Activated CD4-positive, alpha-beta memory T cell treated with anti-CD3 and anti-CD28 coated beads for 36 hours (primary cell): ENCODE measurements at regions not wholly inside any gene's neighbourhood (a gene's known extent, or its start where the extent isn't known, plus 50 kb on each side); places are given as distances from the start of the nearest gene placed in this dataset.
"Not testable (repeated sequence)": the region's sequence is repeated elsewhere in the genome, so short reads cannot be mapped to it uniquely, and the experiment has no call there.

Source experiments
- CTCF ChIA-PET: fragments of 350-600 bp; sonication (Branson Sonifier 250); formaldehyde crosslinking; loops from one replicate; lab custom pipeline; 2021; ENCODE audit warnings: antibody characterized with exemption, inconsistent platforms; lab: Charles Lee
- POLR2A ChIA-PET: fragments of 350-600 bp; sonication (Branson Sonifier 250); formaldehyde crosslinking; loops from one replicate; lab custom pipeline; 2021; ENCODE audit warnings: antibody characterized with exemption; lab: Charles Lee
- DNase-seq: peaks from one replicate; pipeline ENCODE4 v3.0.0-alpha.2; 2020
- H3K27ac Mint-ChIP-seq: one replicate; pipeline ENCODE4 v1.8.0; 2021; ENCODE audit warnings: mixed read lengths
- H3K27me3 Mint-ChIP-seq: one replicate; pipeline ENCODE4 v1.8.0; 2021; ENCODE audit warnings: mixed read lengths
- H3K36me3 Mint-ChIP-seq: one replicate; pipeline ENCODE4 v1.8.0; 2021; ENCODE audit warnings: mixed read lengths
- H3K4me1 Mint-ChIP-seq: one replicate; pipeline ENCODE4 v1.8.0; 2021; ENCODE audit warnings: low read depth, mixed read lengths
- H3K4me3 Mint-ChIP-seq: one replicate; pipeline ENCODE4 v1.8.0; 2021; ENCODE audit warnings: mild to moderate bottlenecking, mixed read lengths
- H3K9me3 Mint-ChIP-seq: one replicate; pipeline ENCODE4 v1.8.0; 2021; ENCODE audit warnings: mixed read lengths
- intact Hi-C: fragments of 100-400 bp; cut with micrococcal nuclease; formaldehyde crosslinking; loops from one replicate; pipeline ENCODE4 v1.15.1; 2023

- no peak for DNase-seq
- POLR2A ChIA-PET, result no interaction called here
- H3K4me1 Mint-ChIP-seq, result no peaks in the 10 kb centered on the region
- no peaks in the 10 kb centered on the region for H3K36me3 Mint-ChIP-seq
- H3K4me3 Mint-ChIP-seq, result no peak overlapping the region
- CTCF ChIA-PET, result no interaction called here
- no peak overlapping the region for H3K27ac Mint-ChIP-seq
- peaks cover 1% of the 10 kb centered on the region for H3K27me3 Mint-ChIP-seq
- intact Hi-C loops, result loop anchor here (5.0 kb wide), 1 partner anchor 35 kb away; no protein-coding TSS in a partner anchor
- no peaks in the 10 kb centered on the region for H3K9me3 Mint-ChIP-seq
Measured at GRCh38 chr18:22297008-22297407, 120.7 kb downstream of the CTAGE1 start.

- Mint-ChIP-seq H3K4me3 (no peak overlapping the region), H3K27me3 (peaks cover 1% of the 10 kb centered on the region), H3K27ac (no peak overlapping the region), H3K36me3 (no peaks in the 10 kb centered on the region), H3K4me1 (no peaks in the 10 kb centered on the region), H3K9me3 (no peaks in the 10 kb centered on the region)
- ChIA-PET CTCF (no interaction called here), POLR2A (no interaction called here)
- intact Hi-C loops, result loop anchor here (5.0 kb wide), 1 partner anchor 36 kb away; no protein-coding TSS in a partner anchor
- DNase-seq, result no peak
Measured at GRCh38 chr18:22296304-22296703, 121.4 kb downstream of the CTAGE1 start.

- intact Hi-C loops, result no loop called here
- Mint-ChIP-seq H3K4me3 (no peak overlapping the region), H3K27me3 (peaks cover 1% of the 10 kb centered on the region), H3K36me3 (no peaks in the 10 kb centered on the region), H3K4me1 (no peaks in the 10 kb centered on the region), H3K27ac (no peak overlapping the region), H3K9me3 (no peaks in the 10 kb centered on the region)
- CTCF ChIA-PET, result no interaction called here
- POLR2A ChIA-PET, result no interaction called here
- no peak for DNase-seq
Measured at GRCh38 chr18:22293417-22293816, 124.0 kb downstream of the GATA6 start.

GRCh38 chr18:22290004-22290403 lies 120.6 kb downstream of the GATA6 start:
- intact Hi-C loops, result no loop called here
- Mint-ChIP-seq H3K27me3 (peaks cover 1% of the 10 kb centered on the region), H3K9me3 (peaks cover 2% of the 10 kb centered on the region), H3K4me3 (no peak overlapping the region), H3K27ac (no peak overlapping the region), H3K36me3 (no peaks in the 10 kb centered on the region), H3K4me1 (peaks cover 4% of the 10 kb centered on the region)
- ChIA-PET POLR2A (no interaction called here), CTCF (no interaction called here)
- DNase-seq, result no peak

GRCh38 chr18:22286585-22286984 lies 117.2 kb downstream of the GATA6 start:
- no peaks in the 10 kb centered on the region for H3K27me3 Mint-ChIP-seq
- no peak overlapping the region for H3K27ac Mint-ChIP-seq
- intact Hi-C loops, result no loop called here
- H3K36me3 Mint-ChIP-seq, result no peaks in the 10 kb centered on the region
- H3K4me1 Mint-ChIP-seq, result peaks cover 9% of the 10 kb centered on the region
- H3K9me3 Mint-ChIP-seq, result peaks cover 2% of the 10 kb centered on the region
- POLR2A ChIA-PET, result no interaction called here
- DNase-seq, result no peak
- CTCF ChIA-PET, result no interaction called here
- H3K4me3 Mint-ChIP-seq, result no peak overlapping the region

- no peaks in the 10 kb centered on the region for H3K27me3 Mint-ChIP-seq
- POLR2A ChIA-PET, result no interaction called here
- peaks cover 2% of the 10 kb centered on the region for H3K9me3 Mint-ChIP-seq
- CTCF ChIA-PET, result no interaction called here
- intact Hi-C loops, result no loop called here
- H3K4me1 Mint-ChIP-seq, result peaks cover 9% of the 10 kb centered on the region
- H3K27ac Mint-ChIP-seq, result no peak overlapping the region
- no peak overlapping the region for H3K4me3 Mint-ChIP-seq
- no peak for DNase-seq
- no peaks in the 10 kb centered on the region for H3K36me3 Mint-ChIP-seq
Measured at GRCh38 chr18:22285361-22286140, 116.2 kb downstream of the GATA6 start.

GRCh38 chr18:22284581-22285360 lies 115.4 kb downstream of the GATA6 start:
- no peak for DNase-seq
- H3K4me1 Mint-ChIP-seq, result peaks cover 9% of the 10 kb centered on the region
- intact Hi-C loops, result no loop called here
- H3K9me3 Mint-ChIP-seq, result peaks cover 2% of the 10 kb centered on the region
- CTCF ChIA-PET, result no interaction called here
- POLR2A ChIA-PET, result no interaction called here
- H3K4me3 Mint-ChIP-seq, result no peak overlapping the region
- H3K27ac Mint-ChIP-seq, result no peak overlapping the region
- H3K27me3 Mint-ChIP-seq, result no peaks in the 10 kb centered on the region
- no peaks in the 10 kb centered on the region for H3K36me3 Mint-ChIP-seq

GRCh38 chr18:22283855-22284254 lies 114.5 kb downstream of the GATA6 start:
- H3K4me1 Mint-ChIP-seq, H3K27ac Mint-ChIP-seq, H3K4me3 Mint-ChIP-seq, H3K27me3 Mint-ChIP-seq, H3K9me3 Mint-ChIP-seq, POLR2A ChIA-PET, H3K36me3 Mint-ChIP-seq, DNase-seq, CTCF ChIA-PET: not testable (repeated sequence)
- intact Hi-C loops, result loop anchor here (2.0 kb wide), 1 partner anchor 61 kb away; no protein-coding TSS in a partner anchor

GRCh38 chr18:22283397-22283796 lies 114.0 kb downstream of the GATA6 start:
- Mint-ChIP-seq H3K36me3 (no peaks in the 10 kb centered on the region), H3K27ac (peak overlapping the region; percentile 73), H3K4me1 (peaks cover 9% of the 10 kb centered on the region), H3K4me3 (no peak overlapping the region), H3K9me3 (peaks cover 2% of the 10 kb centered on the region), H3K27me3 (no peaks in the 10 kb centered on the region)
- no peak for DNase-seq
- ChIA-PET CTCF (no interaction called here), POLR2A (no interaction called here)
- intact Hi-C loops, result loop anchor here (2.0 kb wide), 1 partner anchor 61 kb away; no protein-coding TSS in a partner anchor

GRCh38 chr18:22283116-22283395 lies 113.7 kb downstream of the GATA6 start:
- peak overlapping the region; percentile 73 for H3K27ac Mint-ChIP-seq
- no peaks in the 10 kb centered on the region for H3K36me3 Mint-ChIP-seq
- CTCF ChIA-PET, result no interaction called here
- intact Hi-C loops, result loop anchor here (2.0 kb wide), 1 partner anchor 62 kb away; no protein-coding TSS in a partner anchor
- peaks cover 2% of the 10 kb centered on the region for H3K9me3 Mint-ChIP-seq
- no peak overlapping the region for H3K4me3 Mint-ChIP-seq
- POLR2A ChIA-PET, result no interaction called here
- H3K4me1 Mint-ChIP-seq, result peaks cover 9% of the 10 kb centered on the region
- no peaks in the 10 kb centered on the region for H3K27me3 Mint-ChIP-seq
- no peak for DNase-seq

- ChIA-PET POLR2A (no interaction called here), CTCF (no interaction called here)
- Mint-ChIP-seq H3K9me3 (peaks cover 2% of the 10 kb centered on the region), H3K27me3 (no peaks in the 10 kb centered on the region), H3K36me3 (no peaks in the 10 kb centered on the region), H3K4me1 (peaks cover 9% of the 10 kb centered on the region), H3K27ac (peak overlapping the region; percentile 73), H3K4me3 (no peak overlapping the region)
- peak; percentile 14 for DNase-seq
- intact Hi-C loops, result loop anchor here (2.0 kb wide), 1 partner anchor 62 kb away; no protein-coding TSS in a partner anchor
Measured at GRCh38 chr18:22282311-22283115, 113.1 kb downstream of the GATA6 start.

GRCh38 chr18:22280453-22280750 lies 111.0 kb downstream of the GATA6 start:
- Mint-ChIP-seq H3K36me3 (no peaks in the 10 kb centered on the region), H3K4me3 (no peak overlapping the region), H3K27me3 (no peaks in the 10 kb centered on the region), H3K27ac (no peak overlapping the region), H3K9me3 (no peaks in the 10 kb centered on the region), H3K4me1 (peaks cover 5% of the 10 kb centered on the region)
- CTCF ChIA-PET, result no interaction called here
- DNase-seq, result no peak
- POLR2A ChIA-PET, result no interaction called here
- intact Hi-C loops, result no loop called here
